Stimulated activated CD4-positive, alpha-beta T cell treated with anti-CD3 and anti-CD28 coated beads, Interleukin-2, amount 100 ng/mL, for 24 hours (primary cell): ENCODE measurements at regions not wholly inside any gene's neighbourhood (a gene's known extent, or its start where the extent isn't known, plus 50 kb on each side); places are given as distances from the start of the nearest gene placed in this dataset.

Experiments
- DNase-seq, 2 donors: peaks; one replicate each; pipeline ENCODE4 v3.0.0-alpha.2; 2020

DNA sequence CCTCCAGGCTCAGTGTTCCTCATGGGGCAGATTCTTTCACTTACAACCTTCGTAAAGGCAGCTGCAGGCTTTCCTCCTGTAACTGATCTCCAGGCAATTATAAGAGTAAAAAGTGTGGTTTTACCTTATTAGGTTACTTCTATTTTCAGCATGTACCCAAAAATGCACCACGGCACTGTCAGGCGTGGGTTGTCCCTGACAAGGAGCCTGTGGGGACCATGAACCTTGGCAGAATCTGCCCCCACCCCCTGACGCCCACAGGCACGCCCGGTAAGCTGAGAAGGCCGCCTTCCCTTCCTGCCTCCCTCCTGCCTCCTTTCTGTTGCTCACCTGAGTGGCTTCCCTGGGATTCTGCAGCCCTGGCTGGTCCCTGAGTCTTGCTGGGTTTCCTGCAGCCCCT lies 1383.3 kb downstream of the TBC1D22A start:
- DNase-seq: no peak

DNA sequence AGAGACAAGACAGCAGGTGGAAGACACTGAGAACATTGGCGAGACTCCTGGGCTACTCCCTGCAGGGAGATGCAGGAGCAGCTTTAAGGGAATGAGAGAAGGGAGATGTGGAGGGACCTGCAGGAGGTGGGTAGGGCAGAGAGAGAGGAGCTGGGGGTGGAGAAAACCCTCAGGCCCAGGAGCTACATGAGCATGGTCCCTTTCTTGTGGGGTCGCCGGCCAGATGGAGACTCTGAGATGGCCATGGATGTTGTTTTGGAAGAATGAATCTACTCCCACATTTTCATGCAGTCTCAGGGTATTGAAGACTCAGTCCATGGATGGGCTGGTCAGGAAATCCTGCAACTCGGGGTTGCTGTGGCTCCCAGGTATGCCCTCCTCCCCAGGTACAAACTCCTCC lies 1381.9 kb downstream of the TBC1D22A start:
- no peak for DNase-seq

DNA sequence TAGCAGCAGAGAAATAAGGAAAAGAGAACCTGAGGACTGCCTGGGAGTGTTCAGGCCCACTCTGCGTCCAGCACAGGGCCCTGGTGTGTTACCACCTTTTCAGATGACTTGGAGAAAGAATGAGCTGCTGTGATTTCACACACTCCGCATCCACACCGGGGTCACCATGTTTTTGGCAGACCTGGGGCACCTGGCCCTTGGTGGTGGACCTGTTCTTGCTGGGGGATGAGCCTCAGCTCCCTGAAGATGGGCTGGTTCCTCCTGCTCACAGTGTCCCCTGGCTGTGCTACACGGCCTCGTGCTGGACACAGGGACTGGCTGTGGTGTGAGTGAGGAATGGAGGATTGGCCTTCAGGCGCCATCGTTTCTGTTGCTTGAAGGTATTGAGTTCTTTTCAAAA lies 1381.4 kb downstream of the TBC1D22A start:
- no peak for DNase-seq

DNA sequence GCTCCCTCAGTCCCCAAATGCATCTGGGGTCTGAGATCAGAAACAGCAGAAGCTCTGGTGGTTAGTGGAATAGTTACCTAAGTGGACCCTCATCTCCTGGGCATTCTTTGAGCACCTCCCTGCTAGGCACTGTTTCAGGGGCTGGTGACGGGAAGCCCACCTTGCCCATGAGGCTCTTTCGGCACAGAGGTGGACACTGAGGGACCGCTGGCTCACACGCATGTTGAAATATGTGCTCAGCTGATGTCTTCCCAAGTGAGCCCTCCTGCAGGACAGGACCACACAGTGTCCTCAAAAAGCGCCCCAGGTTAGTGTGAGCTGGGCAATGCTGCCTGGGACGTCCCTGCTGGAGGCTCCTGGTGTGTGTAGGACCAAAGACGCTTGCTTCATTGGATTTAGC lies 1379.9 kb downstream of the TBC1D22A start:
- no peak for DNase-seq

DNA sequence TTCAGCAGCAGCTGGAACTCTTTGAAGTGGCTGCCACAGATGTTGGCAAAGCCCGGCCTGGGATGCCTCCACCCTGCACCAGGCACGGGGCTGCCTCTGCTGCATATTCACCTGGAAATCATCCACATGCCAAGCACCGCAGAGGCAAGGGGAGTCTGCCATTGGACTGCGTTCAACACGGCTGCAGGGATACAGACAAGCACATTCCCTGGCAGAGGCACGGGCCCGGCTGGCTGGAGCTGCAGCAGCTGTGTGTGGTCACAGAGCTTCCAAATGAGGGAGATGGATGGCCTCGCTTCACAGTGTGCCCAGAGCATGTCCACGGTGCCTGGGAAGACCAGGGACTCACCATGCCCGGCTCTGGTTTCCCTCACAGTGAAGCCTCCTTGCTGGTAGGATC lies 1378.9 kb downstream of the TBC1D22A start:
- DNase-seq: no peak

DNA sequence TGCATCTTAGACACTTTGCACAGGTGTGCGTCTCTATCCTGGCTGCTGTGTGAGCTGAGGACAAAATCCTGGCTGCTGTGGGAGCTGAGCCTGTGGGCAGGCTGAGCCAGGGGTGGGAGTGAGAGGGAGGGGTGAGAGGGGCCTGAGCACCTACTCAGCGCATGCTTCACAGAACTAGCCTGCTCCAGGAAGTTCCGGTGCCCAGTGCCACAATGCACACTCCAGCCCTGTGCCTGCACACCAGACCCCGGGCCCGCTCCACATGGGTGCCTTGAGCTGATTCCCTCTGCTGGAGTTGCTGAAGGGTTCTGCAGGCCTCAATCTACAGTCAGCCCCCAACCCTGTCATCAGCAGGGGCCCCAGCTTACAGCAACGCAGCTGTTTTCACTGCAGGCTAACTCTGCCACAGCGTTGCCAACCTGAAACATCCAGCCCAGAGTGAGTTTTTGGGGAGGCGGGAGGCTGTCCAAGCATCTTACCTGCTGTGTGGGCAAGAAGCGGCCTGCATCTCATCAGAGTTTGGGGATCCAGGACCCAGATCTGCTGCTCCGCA lies 1377.9 kb downstream of the TBC1D22A start:
- DNase-seq: no peak

DNA sequence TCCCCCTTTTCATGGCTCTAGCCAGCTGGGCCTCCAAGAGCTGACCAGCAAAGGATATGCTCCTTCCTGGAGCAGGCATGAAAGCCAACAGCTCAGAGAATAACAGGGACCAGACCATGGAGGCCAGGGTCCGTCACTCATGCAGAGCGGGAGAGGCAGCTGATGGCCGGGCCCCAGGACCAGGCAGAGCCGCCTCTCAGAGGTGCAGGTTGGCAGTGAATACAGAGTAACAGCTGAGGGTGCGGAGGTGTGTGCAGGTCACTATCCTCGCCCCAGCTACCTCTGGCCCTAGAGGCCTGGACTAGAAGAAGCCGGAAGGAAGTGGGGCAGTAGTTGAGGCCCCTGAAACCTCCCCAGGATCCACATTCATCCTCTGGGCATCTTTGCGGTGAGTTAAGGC lies 1377.3 kb downstream of the TBC1D22A start:
- no peak for DNase-seq

DNA sequence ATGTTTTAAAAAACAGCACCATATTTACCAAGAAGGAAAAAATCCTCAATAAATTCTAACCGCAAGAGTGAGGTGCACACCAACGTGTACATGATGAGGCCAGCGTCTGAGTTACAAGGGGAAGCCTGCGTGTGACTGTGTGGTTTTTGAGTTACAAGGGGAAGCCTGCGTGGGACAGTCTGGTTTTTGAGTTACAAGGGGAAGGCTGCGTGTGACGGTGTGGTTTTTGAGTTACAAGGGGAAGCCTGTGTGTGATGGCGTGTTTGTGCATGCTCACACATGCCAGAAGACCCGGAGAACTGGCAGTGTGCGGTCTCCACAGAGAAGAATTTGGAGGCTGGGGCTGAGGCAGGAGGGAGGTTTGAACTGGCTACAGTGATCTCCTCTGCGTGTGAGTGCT lies 1376.4 kb downstream of the TBC1D22A start:
- DNase-seq: no peak

DNA sequence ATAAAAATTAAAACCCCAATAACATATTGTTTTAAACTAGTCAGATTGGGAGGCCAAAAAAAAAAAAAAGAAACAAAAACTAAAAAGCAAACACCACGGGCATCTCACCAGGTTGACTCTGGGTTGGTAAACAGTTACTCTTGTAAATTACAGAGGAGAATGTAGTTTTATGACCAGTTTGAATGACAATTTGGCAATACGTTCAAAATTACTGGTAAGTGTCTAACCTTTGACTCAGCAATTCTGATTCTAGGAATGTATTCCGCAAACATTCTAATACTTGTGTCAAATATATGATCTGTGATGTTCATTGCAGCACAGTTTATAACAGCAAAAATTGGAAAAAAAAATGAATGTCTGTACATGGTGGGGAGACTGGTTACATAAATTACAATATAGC lies 1376.0 kb downstream of the TBC1D22A start:
- no peak for DNase-seq

DNA sequence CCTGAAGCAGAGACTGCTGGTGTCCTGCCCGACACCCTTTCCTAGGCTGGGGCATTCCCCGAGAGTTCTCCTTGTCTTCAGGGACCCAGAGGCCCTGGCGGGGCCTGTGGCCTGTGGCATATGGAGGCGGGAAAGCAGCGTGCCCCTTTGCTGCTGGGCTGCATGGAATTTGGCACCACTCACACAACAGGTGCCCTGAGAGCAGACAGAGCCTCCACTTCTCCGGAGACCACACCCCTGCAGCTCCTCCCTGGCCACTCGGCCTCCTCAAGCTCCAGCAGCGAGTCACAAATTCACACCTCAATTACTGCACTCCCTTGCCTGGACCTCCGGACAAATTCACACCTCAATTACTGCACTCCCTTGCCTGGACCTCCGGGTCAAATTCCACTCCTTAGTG lies 1375.2 kb downstream of the TBC1D22A start:
- no peak for DNase-seq

DNA sequence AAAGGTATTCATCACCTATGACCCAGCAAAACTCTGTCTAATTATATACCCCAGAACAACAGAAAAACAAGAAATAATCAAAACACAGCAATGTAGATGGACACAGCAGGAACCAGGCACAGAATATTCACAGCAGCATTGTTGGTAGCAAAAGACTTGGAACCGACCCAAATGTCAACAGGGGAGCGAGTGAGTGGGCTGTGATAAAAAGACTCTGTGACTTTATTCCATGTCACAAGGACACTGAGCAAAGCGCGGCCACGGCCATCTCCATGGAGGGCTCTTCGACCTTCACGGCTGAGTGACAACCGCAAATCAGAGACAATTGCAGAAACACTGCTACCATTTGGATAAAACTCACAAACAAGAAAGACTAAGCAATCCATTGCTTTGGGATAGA lies 1373.1 kb downstream of the TBC1D22A start:
- DNase-seq: no peak

DNA sequence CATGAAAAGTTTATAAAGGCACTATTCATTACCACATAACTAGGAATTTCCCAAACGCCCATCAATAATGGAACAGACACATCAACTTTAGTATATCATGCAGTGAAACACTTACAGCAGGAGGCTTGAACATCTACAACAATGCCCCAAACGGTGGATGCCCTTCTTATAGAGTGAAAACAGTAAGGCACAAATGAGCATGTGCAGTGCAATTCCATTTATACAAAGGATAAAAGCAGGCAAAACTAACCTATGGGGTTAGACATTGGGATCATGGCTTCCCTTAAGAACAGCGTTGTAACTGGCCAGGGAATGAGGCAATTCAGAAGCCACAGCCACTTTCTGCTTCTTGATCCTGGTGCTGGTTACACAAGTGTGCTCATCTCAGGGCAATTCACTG lies 1363.0 kb downstream of the TBC1D22A start:
- no peak for DNase-seq

DNA sequence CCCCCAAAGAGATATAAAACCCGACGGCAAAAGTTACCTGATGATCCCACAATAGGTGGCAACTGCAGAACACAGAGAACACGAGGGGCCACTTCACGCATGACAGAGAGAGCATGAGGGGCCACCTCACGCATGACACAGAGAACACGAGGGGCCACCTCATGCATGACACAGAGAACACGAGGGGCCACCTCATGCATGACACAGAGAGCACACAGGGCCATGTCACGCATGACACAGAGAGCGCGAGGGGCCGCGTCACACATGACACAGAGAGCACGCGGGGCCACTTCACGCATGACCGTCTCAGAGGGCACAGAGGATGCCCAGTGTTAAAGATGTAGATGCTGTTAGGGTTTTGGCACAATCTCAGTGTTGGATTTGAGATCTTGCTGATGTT lies 1359.5 kb downstream of the TBC1D22A start:
- no peak for DNase-seq

DNA sequence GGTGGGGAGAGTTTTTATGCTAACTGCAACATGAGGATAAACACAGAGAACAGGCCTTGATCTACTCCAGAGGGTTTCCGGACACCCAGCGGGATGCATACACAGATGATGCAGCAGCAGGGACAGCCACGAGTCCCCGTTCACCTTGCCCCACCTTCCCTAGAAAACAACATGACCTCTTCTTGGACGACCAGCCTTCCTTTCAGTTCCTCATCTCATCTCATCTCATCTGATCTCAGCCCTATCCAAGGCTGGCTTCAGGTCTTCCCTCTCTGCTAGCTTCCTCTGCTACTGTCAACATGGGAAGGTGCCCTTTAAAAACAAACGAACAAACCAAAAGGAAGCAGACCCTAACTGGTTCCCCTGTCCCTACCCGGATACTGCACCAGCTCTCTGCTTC lies 1356.2 kb downstream of the TBC1D22A start:
- no peak for DNase-seq

DNA sequence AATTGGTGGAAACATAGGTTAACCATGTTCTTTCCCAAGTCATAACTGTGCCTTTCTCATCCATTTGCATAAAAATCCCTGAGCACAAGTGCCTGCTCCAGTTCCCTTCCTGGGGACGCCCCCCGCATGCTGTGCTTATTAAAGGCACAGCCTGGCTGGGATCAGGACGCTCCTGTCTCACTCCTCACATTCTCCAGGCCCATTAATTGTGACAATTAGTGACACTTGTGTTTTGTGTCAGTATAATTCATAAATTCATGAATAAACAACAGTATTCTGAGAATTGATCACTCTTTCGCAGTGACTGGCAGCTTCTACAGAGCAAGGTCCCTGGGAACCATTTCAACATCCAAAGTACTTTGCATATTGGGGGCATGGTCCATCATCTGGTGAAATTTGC lies 1354.4 kb downstream of the TBC1D22A start:
- DNase-seq: no peak

DNA sequence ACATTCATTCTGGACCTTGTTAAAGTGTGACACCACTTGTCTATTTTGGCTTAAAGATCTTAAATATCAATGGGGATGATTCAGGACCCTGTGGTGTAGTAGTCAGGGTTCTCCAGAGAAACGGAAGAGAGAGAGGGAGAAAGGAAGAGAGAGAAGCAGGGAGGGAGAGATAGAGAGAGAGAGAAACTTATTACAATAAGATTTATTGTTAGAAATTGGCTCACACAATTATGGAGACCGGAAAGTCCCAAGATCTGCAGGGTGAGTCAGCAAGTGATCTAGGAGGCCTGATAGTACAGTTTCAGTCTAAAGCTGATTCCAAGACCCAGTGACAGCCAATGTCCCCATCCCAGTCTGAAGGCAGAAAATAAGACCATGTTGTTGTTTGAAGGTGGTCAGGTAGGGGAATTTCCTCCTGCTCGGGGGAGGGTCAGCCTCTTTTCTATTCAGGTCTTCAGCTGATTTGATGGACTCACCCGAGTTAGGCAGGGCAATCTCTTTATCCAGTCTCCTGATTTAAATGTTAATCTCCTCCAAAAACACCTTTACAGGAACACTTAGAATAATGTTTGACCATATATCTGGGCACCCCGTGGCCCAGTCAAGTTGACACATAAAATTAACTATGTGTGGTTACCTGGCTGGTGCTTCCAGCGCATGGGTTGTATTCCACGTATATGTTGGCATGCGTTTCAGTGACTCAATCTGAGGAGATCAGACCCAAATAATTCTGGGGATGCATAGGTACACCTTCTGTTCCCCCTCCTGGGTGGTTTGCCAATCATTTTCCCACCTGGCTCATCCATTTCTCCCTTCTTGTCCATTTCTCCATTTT lies 1350.5 kb downstream of the TBC1D22A start:
- no peak for DNase-seq

DNA sequence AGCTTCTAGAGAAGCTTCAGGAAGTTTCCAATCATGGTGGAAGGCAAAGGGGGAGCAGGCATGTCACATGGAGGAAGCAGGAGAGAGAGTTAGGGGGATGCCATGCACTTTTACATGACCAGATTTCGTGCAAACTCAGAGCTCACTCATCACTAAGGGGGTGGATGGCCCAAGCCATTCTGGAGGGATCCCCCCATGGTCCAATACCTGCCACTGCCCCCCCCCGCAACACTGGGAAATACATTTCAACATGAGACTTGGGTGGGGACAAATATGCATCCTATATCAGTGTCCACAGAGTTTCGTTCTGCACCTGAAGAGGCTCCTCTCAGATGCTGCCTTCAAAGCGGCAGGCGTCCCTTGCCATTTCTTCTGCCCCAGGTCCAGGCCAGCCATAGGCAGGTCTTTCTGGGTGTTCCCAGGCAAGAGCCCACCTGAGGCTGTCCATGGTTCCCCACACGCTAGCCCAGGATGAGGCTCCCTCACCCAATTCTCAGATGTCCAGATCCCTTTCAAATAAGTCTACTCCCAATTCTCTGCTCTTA lies 1344.3 kb downstream of the TBC1D22A start:
- peak in 1 of 2 donors; percentile 8 for DNase-seq

DNA sequence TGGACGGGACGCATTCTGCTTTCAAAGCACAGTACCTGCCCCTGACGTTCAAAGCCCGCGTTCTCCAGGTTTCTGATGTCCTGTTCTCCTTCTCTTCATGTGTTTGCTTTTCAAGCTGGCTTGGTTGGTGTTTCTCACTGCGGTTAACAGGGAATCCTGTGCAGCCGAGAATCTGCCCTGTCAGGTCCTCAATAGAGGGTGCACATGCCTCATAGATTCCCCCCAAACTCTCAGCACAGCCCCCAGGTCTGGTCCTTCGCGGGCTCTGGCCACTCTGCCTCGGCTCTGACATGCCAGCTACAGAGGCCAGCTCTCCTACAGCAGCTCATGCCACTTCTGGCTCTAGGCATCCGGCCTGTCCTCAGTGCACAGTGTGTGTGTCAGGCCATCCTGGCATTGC lies 1343.8 kb downstream of the TBC1D22A start:
- peak in 1 of 2 donors; percentile 14 for DNase-seq

DNA sequence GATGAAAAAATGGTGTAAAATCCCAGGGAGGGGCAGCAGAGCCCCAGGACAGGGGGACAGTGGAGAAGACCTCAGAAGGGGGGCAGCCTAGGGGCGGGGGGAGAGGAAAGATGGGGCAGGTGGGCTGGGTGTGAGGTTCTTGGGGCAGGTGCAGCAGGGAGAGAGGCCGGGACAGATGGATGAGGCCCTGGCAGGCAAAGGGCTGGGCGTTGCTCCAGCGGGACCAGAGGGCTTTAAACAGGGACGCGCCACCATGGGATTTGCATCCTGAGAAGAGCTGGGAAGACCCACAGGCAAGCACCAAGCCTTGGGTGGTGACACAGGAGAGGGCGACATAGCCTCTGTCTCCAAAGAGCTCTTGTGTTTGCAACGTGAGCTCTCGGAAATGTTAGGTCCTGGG lies 1342.8 kb downstream of the TBC1D22A start:
- peak in 1 of 2 donors; percentile 8 for DNase-seq

DNA sequence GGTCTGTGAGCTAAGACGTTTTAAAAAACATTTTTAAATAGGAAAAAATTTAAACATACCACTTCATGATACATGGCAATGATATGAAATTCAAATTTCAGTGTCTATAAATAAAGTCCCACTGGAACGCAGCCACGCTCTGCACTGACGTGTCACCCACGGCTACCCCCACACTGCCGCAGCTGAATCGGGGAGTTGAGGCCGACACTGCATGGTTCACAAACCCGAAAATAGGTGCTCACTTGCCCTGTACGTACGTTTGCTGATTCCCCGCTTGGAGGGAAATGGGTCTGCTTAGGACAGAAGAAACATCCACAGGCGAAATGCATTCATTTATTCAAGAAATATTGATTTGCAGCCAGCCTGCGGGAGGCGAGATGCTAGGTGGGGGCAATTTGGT lies 1342.3 kb downstream of the TBC1D22A start:
- no peak for DNase-seq

DNA sequence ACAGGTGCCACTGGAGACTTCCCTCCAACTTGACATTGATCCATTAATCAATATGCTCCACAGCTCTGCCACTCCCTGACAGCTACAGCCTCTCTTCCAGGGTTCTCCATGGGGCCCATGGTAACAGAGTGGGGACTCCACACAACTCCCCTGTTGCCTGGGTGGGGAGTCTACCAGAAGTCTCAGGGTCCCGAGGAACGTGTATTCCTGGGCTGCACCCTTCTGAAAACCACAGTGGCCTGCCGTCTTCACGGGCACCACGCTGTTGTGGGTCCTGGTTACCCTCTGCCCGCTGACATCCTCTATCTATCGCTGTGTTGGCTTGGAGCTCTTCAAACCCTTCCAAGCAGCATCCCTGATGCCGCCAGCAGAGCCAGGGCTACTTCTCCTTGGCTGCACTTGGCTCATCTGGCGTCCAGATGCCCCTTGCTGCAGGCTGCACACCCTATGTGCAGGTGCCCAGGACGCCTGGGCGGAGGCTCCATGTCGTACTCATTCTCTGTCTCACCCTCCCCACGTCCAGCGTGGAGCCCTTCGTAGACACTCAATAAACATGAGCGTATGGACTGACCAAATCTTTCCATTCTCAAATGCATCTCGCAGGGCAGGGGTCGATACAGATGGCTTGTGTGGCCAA lies 1341.8 kb downstream of the TBC1D22A start:
- peak in 1 of 2 donors; percentile 8 for DNase-seq

DNA sequence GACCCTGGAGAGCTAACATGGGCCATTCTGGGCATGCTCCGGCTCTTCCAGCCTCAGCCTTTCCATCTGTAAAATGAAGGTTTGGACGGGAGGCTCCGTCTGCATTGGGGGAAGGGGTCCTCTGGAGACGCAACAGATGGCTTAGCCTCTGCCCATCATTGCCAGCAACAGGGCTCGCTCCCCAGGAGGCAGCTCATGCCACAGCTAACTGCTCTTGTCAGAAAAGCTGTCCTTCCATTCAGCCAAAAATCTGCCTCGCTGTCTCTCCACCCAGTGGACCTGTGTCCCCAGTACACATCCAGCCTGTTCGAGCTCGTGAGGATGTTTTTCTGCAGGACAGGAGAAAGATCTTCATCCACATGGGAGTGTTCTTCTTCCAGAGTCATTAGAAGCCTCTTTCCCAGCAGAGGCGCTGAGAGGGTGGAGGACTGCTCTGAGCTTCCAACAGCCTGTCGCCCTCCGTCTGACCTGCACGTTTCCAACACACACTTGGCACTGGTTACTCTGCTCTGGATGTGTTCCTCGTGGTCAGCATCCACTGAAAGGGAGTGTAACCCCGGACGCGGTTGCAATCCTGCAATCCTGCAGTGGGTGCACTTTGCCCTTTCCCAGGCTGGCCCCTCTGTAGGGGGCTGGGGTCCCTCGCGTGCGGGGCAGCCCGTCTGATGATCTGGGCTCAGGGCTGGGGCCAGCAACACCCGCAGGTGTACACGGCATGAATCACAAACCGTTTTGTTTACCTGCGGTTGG lies 1340.9 kb downstream of the TBC1D22A start:
- DNase-seq: peak in 1 of 2 donors; percentile 4

DNA sequence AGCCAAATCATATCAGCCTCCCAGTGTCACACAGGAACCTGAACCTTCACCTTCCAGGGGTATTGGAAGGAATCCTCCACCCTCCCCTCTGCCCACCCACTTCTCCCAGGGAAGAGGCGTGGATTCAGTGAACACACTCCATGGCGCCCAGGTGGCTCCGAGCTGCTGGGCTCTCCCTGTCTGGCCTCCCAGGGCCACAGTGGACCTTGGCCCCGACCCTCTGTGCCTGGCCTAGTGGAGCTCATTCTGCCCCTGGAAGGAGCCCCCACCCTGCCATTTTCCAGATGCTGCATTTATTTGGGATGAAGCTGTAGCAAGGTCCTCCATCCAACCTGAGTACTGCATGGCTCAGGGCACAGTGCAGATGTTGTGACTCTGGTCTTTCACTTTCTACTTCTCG lies 1340.1 kb downstream of the TBC1D22A start:
- DNase-seq: no peak
